ENCODE measurements at regions not wholly inside any gene's neighbourhood (a gene's known extent, or its start where the extent isn't known, plus 50 kb on each side); places are given as distances from the start of the nearest gene placed in this dataset.

GRCh38 chr2:107027205-107027604 lies 141.2 kb upstream of the ST6GAL2 start (continued):
- TF ChIP-seq ZNF532 (CRISPR knock-in tag; IDR thresholded peaks at IDR 0.05; ENCODE audit: borderline replicate concordance) (no peak), CDX4 (CRISPR knock-in tag; IDR thresholded peaks at IDR 0.05; ENCODE audit: borderline replicate concordance) (no peak), E2F5 (CRISPR knock-in tag; IDR thresholded peaks at IDR 0.05) (no peak), E2F4 (CRISPR knock-in tag; IDR thresholded peaks at IDR 0.05; ENCODE audit: borderline replicate concordance, low read depth) (no peak)

- DNase-seq (ENCODE audit: low spot score) (no peak), ATAC-seq (no peak)
- Mint-ChIP-seq H3K4me3 (no peak overlapping the region), H3K4me1 (peaks cover 9% of the 10 kb centered on the region), H3K27me3 (ENCODE audit: low read depth) (no peaks in the 10 kb centered on the region; the same call in 1 of the 2 replicates), H3K36me3 (peaks cover 4% of the 10 kb centered on the region), H3K27ac (no peak overlapping the region), H3K9me3 (peaks cover 9% of the 10 kb centered on the region)
- POLR2A ChIA-PET, result no interaction called here
- CTCF ChIA-PET, result no interaction called here
- TF ChIP-seq SMAD3 (CRISPR knock-in tag; IDR thresholded peaks at IDR 0.05; ENCODE audit: borderline replicate concordance), result no peak
- TF ChIP-seq TCF7 (CRISPR knock-in tag; IDR thresholded peaks at IDR 0.05; ENCODE audit: low read depth), result no peak
- TF ChIP-seq MYBL2 (CRISPR knock-in tag; IDR thresholded peaks at IDR 0.05), result no peak
- no peak for TF ChIP-seq E2F1 (CRISPR knock-in tag; IDR thresholded peaks at IDR 0.05)
- TF ChIP-seq PRDM15 (CRISPR knock-in tag; IDR thresholded peaks at IDR 0.05), result no peak
- no peak for TF ChIP-seq NFATC4 (CRISPR knock-in tag; IDR thresholded peaks at IDR 0.05)
- no peak for TF ChIP-seq SP1 (CRISPR knock-in tag; conservative IDR thresholded peaks at IDR 0.05)
- TF ChIP-seq ATF3 (CRISPR knock-in tag; conservative IDR thresholded peaks at IDR 0.05), result no peak
- no peak for TF ChIP-seq SMAD4 (CRISPR knock-in tag; IDR thresholded peaks at IDR 0.05)
- no peak for TF ChIP-seq JUN (CRISPR knock-in tag; IDR thresholded peaks at IDR 0.05)
- TF ChIP-seq ZNF425 (CRISPR knock-in tag; conservative IDR thresholded peaks at IDR 0.05), result no peak
- no peak for TF ChIP-seq IRF2 (CRISPR knock-in tag; IDR thresholded peaks at IDR 0.05; ENCODE audit: borderline replicate concordance, low read depth)
- no peak for TF ChIP-seq ATF2 (CRISPR knock-in tag; IDR thresholded peaks at IDR 0.05; ENCODE audit: borderline replicate concordance, low read depth)
- TF ChIP-seq RELA (CRISPR knock-in tag; IDR thresholded peaks at IDR 0.05; ENCODE audit: borderline replicate concordance), result no peak
Observed at GRCh38 chr2:107027810-107028209, 141.8 kb upstream of the ST6GAL2 start.
